Sigmoid colon (tissue), 4 donors: ENCODE measurements at regions not wholly inside any gene's neighbourhood (a gene's known extent, or its start where the extent isn't known, plus 50 kb on each side); places are given as distances from the start of the nearest gene placed in this dataset.

Experiments used
- CTCF ChIP-seq, 4 experiments: fragments of 450-650 bp in 3 of 4; fragments of 200-600 bp in 1 of 4; IDR thresholded peaks; one replicate each; pipeline ENCODE4 v1.5.1; 2016 to 2019; ENCODE audit warnings: antibody characterized with exemption in 4 of 4, mild to moderate bottlenecking in 3 of 4, moderate library complexity in 2 of 4
- POLR2A ChIP-seq, 2 donors: fragments of 450-650 bp; IDR thresholded peaks; one replicate each; pipeline ENCODE4 v1.6.1; 2016; ENCODE audit warnings: antibody characterized with exemption in 2 of 2, mild to moderate bottlenecking in 2 of 2, moderate library complexity in 2 of 2
- POLR2AphosphoS5 ChIP-seq, 4 donors: sonication (generic); formaldehyde crosslinking; IDR thresholded peaks; one replicate each; pipeline ENCODE4 v1.6.1; 2017; ENCODE audit warnings: antibody characterized with exemption in 4 of 4

GRCh38 chr2:220393711-220394110, 766.3 kb downstream of the SLC4A3 start:
- TF ChIP-seq POLR2A (IDR thresholded peaks at IDR 0.05): no peak
- TF ChIP-seq CTCF (IDR thresholded peaks at IDR 0.05): no peak
- no peak for TF ChIP-seq POLR2AphosphoS5 (IDR thresholded peaks at IDR 0.05)
